NT2/D1 (cell line): ENCODE measurements at regions not wholly inside any gene's neighbourhood (a gene's known extent, or its start where the extent isn't known, plus 50 kb on each side); places are given as distances from the start of the nearest gene placed in this dataset.

Source experiments
- SUZ12 ChIP-seq: IDR thresholded peaks from 2 replicates; pipeline ENCODE4 v1.6.1; 2011; ENCODE audit not compliant: insufficient read length, insufficient read depth; ENCODE audit errors: extremely low read depth
- YY1 ChIP-seq: IDR thresholded peaks from 2 replicates; pipeline ENCODE4 v1.6.1; 2011; ENCODE audit not compliant: insufficient read length, insufficient read depth
- ZNF274 ChIP-seq: IDR thresholded peaks from 2 replicates; pipeline ENCODE4 v1.6.1; 2011; ENCODE audit warnings: mild to moderate bottlenecking, low read depth, low read length

DNA sequence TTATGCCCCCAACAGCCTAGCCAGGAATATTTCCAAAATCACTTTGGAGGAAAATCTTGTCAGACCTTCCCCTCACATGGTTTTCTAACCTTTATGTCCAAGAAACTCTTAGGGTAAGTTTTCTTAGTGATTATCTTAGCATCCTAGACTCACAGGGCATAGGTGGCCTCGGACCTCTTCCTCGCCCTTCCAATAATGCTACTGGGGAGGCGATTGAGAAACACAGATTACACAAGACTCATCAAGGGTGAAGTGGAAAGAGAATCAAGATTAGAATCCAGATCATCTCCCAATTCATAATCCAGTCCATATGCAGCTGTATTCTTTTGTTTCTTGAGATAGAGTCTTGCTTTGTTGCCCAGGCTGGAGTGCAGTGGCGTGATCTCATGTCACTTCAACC is 358.4 kb upstream of the CDH5 start:
- no peak for TF ChIP-seq ZNF274
- TF ChIP-seq YY1 = no peak
- TF ChIP-seq SUZ12 = no peak
